ENCODE measurements at regions not wholly inside any gene's neighbourhood (a gene's known extent, or its start where the extent isn't known, plus 50 kb on each side); places are given as distances from the start of the nearest gene placed in this dataset.
"Not testable (repeated sequence)": the region's sequence is repeated elsewhere in the genome, so short reads cannot be mapped to it uniquely, and the experiment has no call there.

- DNase-seq (ENCODE audit: low spot score) = no peak
Observed at GRCh38 chr3:68676136-68676535, 256.2 kb downstream of the TAFA4 start.

GRCh38 chr3:68667346-68667745 lies 265.0 kb downstream of the TAFA4 start:
- DNase-seq (ENCODE audit: low spot score) = no peak

GRCh38 chr3:68666429-68667136 lies 265.8 kb downstream of the TAFA4 start:
- no peak for DNase-seq (ENCODE audit: low spot score)

- no peak for DNase-seq (ENCODE audit: low spot score)
Observed at GRCh38 chr3:68664276-68664675, 268.1 kb downstream of the TAFA4 start.

- no peak for DNase-seq (ENCODE audit: low spot score)
Observed at GRCh38 chr3:68662176-68662575, 270.2 kb downstream of the TAFA4 start.

GRCh38 chr3:68650657-68651056 lies 281.7 kb downstream of the TAFA4 start:
- not testable (repeated sequence) for DNase-seq (ENCODE audit: low spot score)

GRCh38 chr3:68648494-68648893 lies 283.9 kb downstream of the TAFA4 start:
- DNase-seq (ENCODE audit: low spot score) = no peak

GRCh38 chr3:68631850-68632545 lies 300.3 kb downstream of the TAFA4 start:
- DNase-seq (ENCODE audit: low spot score) = no peak

GRCh38 chr3:68620211-68620610 lies 312.1 kb downstream of the TAFA4 start:
- DNase-seq (ENCODE audit: low spot score) = no peak

- DNase-seq (ENCODE audit: low spot score) = no peak
Observed at GRCh38 chr3:68614087-68614486, 318.3 kb downstream of the TAFA4 start.

- DNase-seq (ENCODE audit: low spot score) = no peak
Observed at GRCh38 chr3:68571321-68571720, 361.0 kb downstream of the TAFA4 start.

- DNase-seq (ENCODE audit: low spot score) = no peak
Observed at GRCh38 chr3:68560728-68561127, 371.6 kb downstream of the TAFA4 start.

GRCh38 chr3:68535782-68536181 lies 396.6 kb downstream of the TAFA4 start:
- DNase-seq (ENCODE audit: low spot score) = no peak

GRCh38 chr3:68523330-68523729 lies 409.0 kb downstream of the TAFA4 start:
- DNase-seq (ENCODE audit: low spot score) = no peak

GRCh38 chr3:68515237-68515636 lies 417.1 kb downstream of the TAFA4 start:
- DNase-seq (ENCODE audit: low spot score) = no peak

GRCh38 chr3:68504201-68504600 lies 428.1 kb downstream of the TAFA4 start:
- no peak for DNase-seq (ENCODE audit: low spot score)

- not testable (repeated sequence) for DNase-seq (ENCODE audit: low spot score)
Observed at GRCh38 chr3:68485845-68486244, 446.5 kb downstream of the TAFA4 start.

- no peak for DNase-seq (ENCODE audit: low spot score)
Observed at GRCh38 chr3:68485051-68485450, 447.3 kb downstream of the TAFA4 start.

- DNase-seq (ENCODE audit: low spot score) = no peak
Observed at GRCh38 chr3:68483601-68484000, 448.7 kb downstream of the TAFA4 start.

- DNase-seq (ENCODE audit: low spot score) = no peak
Observed at GRCh38 chr3:68483041-68483440, 449.3 kb downstream of the TAFA4 start.

- DNase-seq (ENCODE audit: low spot score) = no peak
Observed at GRCh38 chr3:68482565-68482964, 449.8 kb downstream of the TAFA4 start.

GRCh38 chr3:68479779-68480178 lies 452.6 kb downstream of the TAFA4 start:
- no peak for DNase-seq (ENCODE audit: low spot score)

- DNase-seq (ENCODE audit: low spot score) = no peak
Observed at GRCh38 chr3:68468695-68469375, 463.5 kb downstream of the TAFA4 start.

Data from AG20443 (cell line).